Hepatocyte (in vitro differentiated cells): ENCODE measurements at regions not wholly inside any gene's neighbourhood (a gene's known extent, or its start where the extent isn't known, plus 50 kb on each side); places are given as distances from the start of the nearest gene placed in this dataset.

Experiments
- DNase-seq: peaks from one replicate; pipeline ENCODE4 v3.0.0-alpha.2; 2016; ENCODE audit warnings: low spot score
- H2AFZ ChIP-seq: fragments of 200-600 bp; sonication (generic); 2 replicates; pipeline ENCODE4 v1.6.0; 2016; ENCODE audit warnings: antibody characterized with exemption, mild to moderate bottlenecking
- H3K27ac ChIP-seq: fragments of 200-600 bp; sonication (generic); 2 replicates; pipeline ENCODE4 v1.5.1; 2016; ENCODE audit warnings: mild to moderate bottlenecking
- H3K27me3 ChIP-seq: fragments of 200-600 bp; sonication (generic); 2 replicates; pipeline ENCODE4 v1.6.1; 2016
- H3K36me3 ChIP-seq: fragments of 200-600 bp; sonication (generic); replicated peaks from 2 replicates; pipeline ENCODE4 v1.5.1; 2016; ENCODE audit warnings: low read depth; ENCODE audit not compliant: insufficient read depth
- H3K4me1 ChIP-seq: fragments of 200-600 bp; sonication (generic); 2 replicates; pipeline ENCODE4 v1.5.1; 2016; ENCODE audit warnings: mild to moderate bottlenecking, moderate library complexity; ENCODE audit not compliant: insufficient read depth
- H3K4me2 ChIP-seq: fragments of 200-600 bp; sonication (generic); 2 replicates; pipeline ENCODE4 v1.6.0; 2016
- H3K4me3 ChIP-seq: fragments of 200-600 bp; sonication (generic); 2 replicates; pipeline ENCODE4 v1.5.1; 2016; ENCODE audit warnings: mild to moderate bottlenecking
- H3K79me2 ChIP-seq: fragments of 200-600 bp; sonication (generic); 2 replicates; pipeline ENCODE4 v1.6.0; 2017; ENCODE audit warnings: mild to moderate bottlenecking
- H3K9me2 ChIP-seq: fragments of 200-600 bp; sonication (generic); replicated peaks from 2 replicates; pipeline ENCODE4 v1.6.0; 2017; ENCODE audit warnings: mild to moderate bottlenecking; ENCODE audit not compliant: insufficient read depth
- H3K9me3 ChIP-seq: fragments of 200-600 bp; sonication (generic); 2 replicates; pipeline ENCODE4 v1.5.1; 2016; ENCODE audit warnings: low read depth, mild to moderate bottlenecking
- H4K20me1 ChIP-seq: fragments of 200-600 bp; sonication (generic); 2 replicates; pipeline ENCODE4 v1.6.0; 2016; ENCODE audit warnings: mild to moderate bottlenecking; ENCODE audit not compliant: insufficient read depth, poor library complexity, severe bottlenecking
- EZH2 ChIP-seq: fragments of 200-600 bp; sonication (generic); IDR thresholded peaks from 2 replicates; pipeline ENCODE4 v1.6.1; 2016; ENCODE audit warnings: antibody characterized with exemption, mild to moderate bottlenecking, borderline replicate concordance
- EZH2phosphoT487 ChIP-seq: fragments of 200-600 bp; sonication (generic); IDR thresholded peaks from one replicate; pipeline ENCODE4 v1.6.1; 2018; ENCODE audit warnings: antibody characterized with exemption, mild to moderate bottlenecking, low read depth, moderate library complexity; ENCODE audit not compliant: unreplicated experiment, severe bottlenecking
- WGBS: methylation state at CpG from one replicate; pipeline ENCODE4 v1.1.6; 2016; ENCODE audit warnings: low lambda C conversion rate; ENCODE audit errors: missing lambda C conversion rate; 5-methylcytosine and 5-hydroxymethylcytosine counted together
- TF ChIP-seq, protein P1 (sequence below): fragments of 200-600 bp; sonication (generic); IDR thresholded peaks from 2 replicates; pipeline ENCODE4 v1.5.1; 2016; ENCODE audit warnings: antibody characterized with exemption, mild to moderate bottlenecking; ENCODE audit not compliant: poor library complexity

DNA sequence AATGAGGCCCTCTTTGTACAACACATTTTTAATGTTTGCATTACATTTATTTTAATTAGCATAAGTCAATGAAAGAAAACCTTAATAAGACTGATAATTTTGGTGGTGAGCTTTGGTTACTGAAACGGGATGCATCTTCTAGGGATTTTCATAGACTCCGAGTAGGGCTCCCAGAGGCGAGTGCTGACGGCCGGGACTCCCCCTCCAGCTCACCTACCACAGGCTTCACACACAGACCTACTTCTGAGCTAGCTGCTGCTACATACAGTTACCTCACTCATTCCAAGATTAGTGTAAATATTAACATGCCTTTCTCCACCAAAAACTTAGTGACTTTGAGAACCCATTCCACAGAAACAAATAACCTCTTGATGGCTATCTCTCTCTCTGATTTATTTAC, 271.1 kb downstream of the GALR1 start:
- Histone ChIP-seq H2AFZ (no peak overlapping the region), H3K4me3 (no peak overlapping the region), H3K4me1 (no peaks in the 10 kb centered on the region), H3K9me3 (no peaks in the 10 kb centered on the region), H3K27ac (no peak overlapping the region), H3K79me2 (no peaks in the 10 kb centered on the region), H4K20me1 (no peaks in the 10 kb centered on the region), H3K9me2 (no peaks in the 10 kb centered on the region), H3K36me3 (no peaks in the 10 kb centered on the region), H3K27me3 (no peaks in the 10 kb centered on the region), H3K4me2 (no peak overlapping the region)
- no peak for TF ChIP-seq EZH2
- TF ChIP-seq EZH2phosphoT487 = no peak
- TF ChIP-seq, protein P1, sequence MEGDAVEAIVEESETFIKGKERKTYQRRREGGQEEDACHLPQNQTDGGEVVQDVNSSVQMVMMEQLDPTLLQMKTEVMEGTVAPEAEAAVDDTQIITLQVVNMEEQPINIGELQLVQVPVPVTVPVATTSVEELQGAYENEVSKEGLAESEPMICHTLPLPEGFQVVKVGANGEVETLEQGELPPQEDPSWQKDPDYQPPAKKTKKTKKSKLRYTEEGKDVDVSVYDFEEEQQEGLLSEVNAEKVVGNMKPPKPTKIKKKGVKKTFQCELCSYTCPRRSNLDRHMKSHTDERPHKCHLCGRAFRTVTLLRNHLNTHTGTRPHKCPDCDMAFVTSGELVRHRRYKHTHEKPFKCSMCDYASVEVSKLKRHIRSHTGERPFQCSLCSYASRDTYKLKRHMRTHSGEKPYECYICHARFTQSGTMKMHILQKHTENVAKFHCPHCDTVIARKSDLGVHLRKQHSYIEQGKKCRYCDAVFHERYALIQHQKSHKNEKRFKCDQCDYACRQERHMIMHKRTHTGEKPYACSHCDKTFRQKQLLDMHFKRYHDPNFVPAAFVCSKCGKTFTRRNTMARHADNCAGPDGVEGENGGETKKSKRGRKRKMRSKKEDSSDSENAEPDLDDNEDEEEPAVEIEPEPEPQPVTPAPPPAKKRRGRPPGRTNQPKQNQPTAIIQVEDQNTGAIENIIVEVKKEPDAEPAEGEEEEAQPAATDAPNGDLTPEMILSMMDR = no peak
- no peak for DNase-seq
- 85% methylated on average over 5 of the region's 5 CpGs for WGBS

- no peaks in the 10 kb centered on the region for H3K9me2 ChIP-seq
- no peaks in the 10 kb centered on the region for H4K20me1 ChIP-seq
- H3K27me3 ChIP-seq = no peaks in the 10 kb centered on the region
- H3K4me3 ChIP-seq = no peak overlapping the region
- TF ChIP-seq EZH2 (no peak), EZH2phosphoT487 (no peak)
- TF ChIP-seq, protein P1 = no peak
- H3K79me2 ChIP-seq = no peaks in the 10 kb centered on the region
- H3K27ac ChIP-seq = no peak overlapping the region
- DNase-seq = no peak
- 90% methylated on average over 9 of the region's 9 CpGs for WGBS
- H3K4me1 ChIP-seq = no peaks in the 10 kb centered on the region
- no peak overlapping the region for H2AFZ ChIP-seq
- no peaks in the 10 kb centered on the region for H3K36me3 ChIP-seq
- H3K9me3 ChIP-seq = no peaks in the 10 kb centered on the region
- H3K4me2 ChIP-seq = no peak overlapping the region
Observed at GRCh38 chr18:77522051-77522675, 272.5 kb downstream of the GALR1 start.

DNA sequence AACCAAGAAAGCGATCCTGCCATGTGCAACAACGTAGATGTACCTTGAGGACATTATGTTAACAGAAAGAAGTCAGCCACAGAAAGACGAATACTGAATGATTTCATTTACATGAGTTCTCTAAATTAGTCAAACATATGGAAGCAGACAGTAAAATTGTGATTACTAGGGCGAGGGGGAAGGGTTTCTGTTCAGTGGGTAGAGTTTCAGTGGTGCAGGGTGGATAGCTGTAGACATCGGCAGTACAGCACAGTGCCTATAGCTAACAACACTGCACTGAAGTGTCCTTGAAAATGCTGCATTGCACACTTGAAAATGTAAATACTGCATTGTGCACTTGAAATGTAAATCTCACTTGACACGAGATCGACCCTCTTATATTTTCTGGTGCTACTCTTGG, 275.3 kb downstream of the GALR1 start:
- H3K4me3 ChIP-seq = no peak overlapping the region
- no peak for DNase-seq
- no peak overlapping the region for H2AFZ ChIP-seq
- H3K36me3 ChIP-seq = no peaks in the 10 kb centered on the region
- H3K9me2 ChIP-seq = no peaks in the 10 kb centered on the region
- H3K9me3 ChIP-seq = no peaks in the 10 kb centered on the region
- 90% methylated on average over 7 of the region's 7 CpGs for WGBS
- H3K4me1 ChIP-seq = no peaks in the 10 kb centered on the region
- no peaks in the 10 kb centered on the region for H3K79me2 ChIP-seq
- TF ChIP-seq EZH2phosphoT487 (no peak), EZH2 (no peak)
- TF ChIP-seq, protein P1 = no peak
- no peaks in the 10 kb centered on the region for H4K20me1 ChIP-seq
- no peak overlapping the region for H3K4me2 ChIP-seq
- H3K27ac ChIP-seq = no peak overlapping the region
- no peaks in the 10 kb centered on the region for H3K27me3 ChIP-seq

- H3K79me2 ChIP-seq = no peaks in the 10 kb centered on the region
- H3K4me3 ChIP-seq = no peak overlapping the region
- H2AFZ ChIP-seq = no peak overlapping the region
- no peaks in the 10 kb centered on the region for H4K20me1 ChIP-seq
- WGBS = 95% methylated on average over 8 of the region's 8 CpGs
- H3K4me2 ChIP-seq = no peak overlapping the region
- H3K27me3 ChIP-seq = no peaks in the 10 kb centered on the region
- H3K36me3 ChIP-seq = no peaks in the 10 kb centered on the region
- H3K9me3 ChIP-seq = no peaks in the 10 kb centered on the region
- H3K9me2 ChIP-seq = no peaks in the 10 kb centered on the region
- no peak for DNase-seq
- TF ChIP-seq, protein P1 = no peak
- TF ChIP-seq EZH2phosphoT487 = no peak
- no peak for TF ChIP-seq EZH2
- H3K4me1 ChIP-seq = no peaks in the 10 kb centered on the region
- H3K27ac ChIP-seq = no peak overlapping the region
Observed at GRCh38 chr18:77526962-77527361, 277.3 kb downstream of the GALR1 start.
